GM23338 (cell line): ENCODE measurements at regions not wholly inside any gene's neighbourhood (a gene's known extent, or its start where the extent isn't known, plus 50 kb on each side); places are given as distances from the start of the nearest gene placed in this dataset.

Source experiments
- CTCF ChIP-seq, 2 experiments: fragments of 200-600 bp in 1 of 2; sonication (generic) in 1 of 2; conservative IDR thresholded peaks; 2 replicates each; pipeline versions ENCODE4 v1.5.1 to v1.6.1; 2016 to 2017; ENCODE audit warnings: antibody characterized with exemption in 2 of 2, low read depth in 2 of 2, mild to moderate bottlenecking in 2 of 2, moderate library complexity in 1 of 2
- REST ChIP-seq: IDR thresholded peaks from one replicate; pipeline ENCODE4 v1.6.1; 2018; ENCODE audit warnings: antibody characterized with exemption; ENCODE audit not compliant: unreplicated experiment

DNA sequence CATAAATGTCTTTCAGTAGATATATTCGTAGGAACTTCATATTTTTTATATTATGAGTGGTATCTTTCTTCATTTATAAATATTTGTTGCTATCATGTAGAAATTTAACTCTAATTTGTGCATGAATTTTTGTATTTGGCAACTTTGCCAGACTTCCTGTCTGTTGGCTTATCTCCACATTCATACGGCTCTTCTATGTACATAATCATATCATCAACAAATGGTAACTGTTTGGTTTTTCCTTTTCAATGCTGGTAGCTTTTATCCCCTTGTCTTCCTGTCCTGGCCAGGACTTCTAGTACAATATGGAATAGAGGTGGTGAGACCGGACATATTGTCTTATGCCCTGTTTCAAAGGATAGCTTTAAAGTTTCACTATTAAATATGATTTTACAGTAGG is 132.3 kb upstream of the COL5A1 start:
- TF ChIP-seq CTCF (conservative IDR thresholded peaks at IDR 0.05; ENCODE audit: low read depth in 2 of 2) (no peak), REST (no peak)
